GM23248 (cell line): ENCODE measurements at regions not wholly inside any gene's neighbourhood (a gene's known extent, or its start where the extent isn't known, plus 50 kb on each side); places are given as distances from the start of the nearest gene placed in this dataset.

Experiments used
- EZH2 ChIP-seq: fragments of 200-600 bp; sonication (generic); IDR thresholded peaks from 2 replicates; pipeline ENCODE4 v1.6.1; 2018; ENCODE audit warnings: antibody characterized with exemption, mild to moderate bottlenecking; ENCODE audit not compliant: insufficient read depth, poor library complexity, severe bottlenecking
- EZH2phosphoT487 ChIP-seq: fragments of 200-600 bp; sonication (generic); IDR thresholded peaks from 2 replicates; pipeline ENCODE4 v1.6.1; 2018; ENCODE audit warnings: antibody characterized with exemption, moderate library complexity, mild to moderate bottlenecking, low read depth; ENCODE audit not compliant: insufficient read depth

DNA sequence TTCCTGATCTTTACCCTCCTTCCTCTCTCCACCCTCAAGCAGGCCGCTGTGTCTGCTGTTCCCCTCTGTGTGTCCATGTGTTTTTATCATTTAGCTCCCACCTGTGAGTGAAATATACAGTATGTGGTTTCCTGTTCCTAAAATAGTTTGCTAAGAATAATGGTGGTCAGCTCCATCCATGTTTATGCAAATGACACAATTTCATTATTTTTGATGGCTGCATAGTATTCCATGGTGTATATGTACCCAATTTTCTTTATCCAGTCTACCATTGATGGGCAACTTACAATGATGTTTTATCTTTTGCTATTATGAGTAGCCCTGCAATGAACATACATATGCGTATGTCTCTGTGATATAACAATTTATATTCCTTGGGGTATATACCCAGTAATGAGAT, 133.4 kb upstream of the RGS18 start:
- TF ChIP-seq EZH2phosphoT487 (no peak), EZH2 (no peak)
